Stimulated activated CD8-positive, alpha-beta memory T cell treated with anti-CD3 and anti-CD28 coated beads, Interleukin-12 subunit alpha, Interleukin-12 subunit beta, amount 100 ng/mL, for 24 hours (primary cell): ENCODE measurements at regions not wholly inside any gene's neighbourhood (a gene's known extent, or its start where the extent isn't known, plus 50 kb on each side); places are given as distances from the start of the nearest gene placed in this dataset.

Source experiments
- DNase-seq: peaks from one replicate; pipeline ENCODE4 v3.0.0-alpha.2; 2020; ENCODE audit errors: extremely low read depth

GRCh38 chr9:2570615-2571479 is 50.7 kb upstream of the VLDLR start:
- peak; percentile 3 for DNase-seq
